K562 (cell line): ENCODE measurements at regions not wholly inside any gene's neighbourhood (a gene's known extent, or its start where the extent isn't known, plus 50 kb on each side); places are given as distances from the start of the nearest gene placed in this dataset.

Source experiments
- ATAC-seq: fragments of 200-7000 bp; cut with Tn5 transposase; 3 replicates; pipeline ENCODE4 v1.9.1; 2020; ENCODE audit warnings: moderate library complexity
- BruUV-seq: library from RNA; stranded (reverse); fragments of 400-500 nt; replicated peaks from 2 replicates; lab custom pipeline; 2021; lab: Mats Ljungman, UMichigan
- CTCF ChIA-PET: fragments of 300-600 bp; formaldehyde crosslinking; extraction: SDS; loops from one replicate; lab custom pipeline; 2021; ENCODE audit warnings: low intra/inter-chr PET ratio; lab: Yijun Ruan, JAX
- POLR2A ChIA-PET: fragments of 300-600, 350-650 bp; sonication (Branson Sonifier 250); formaldehyde crosslinking; extraction: SDS; loops from one replicate; lab custom pipeline; 2021; ENCODE audit warnings: antibody characterized with exemption, inconsistent platforms; lab: Yijun Ruan, JAX
- DNase-seq, 4 experiments: peaks; one replicate each; pipeline versions ENCODE4 v3.0.0 to v3.0.0-alpha.2; 2011 to 2018; ENCODE audit warnings: low spot score in 3 of 4, mixed read lengths in 3 of 4; ENCODE audit errors: extremely low read depth in 1 of 4
- FAIRE-seq: peaks from 2 replicates; lab custom pipeline; 2011; peaks lifted over from hg19 to GRCh38; lab: Jason Lieb, UNC
- H2AFZ ChIP-seq: 2 replicates; pipeline ENCODE4 v1.6.0; 2011; ENCODE audit warnings: low read depth, low read length, control low read depth, inconsistent platforms
- H3K27ac ChIP-seq: fragments of 200-600 bp; 3 replicates; pipeline ENCODE4 v1.8.0; 2011; ENCODE audit warnings: low read depth, mild to moderate bottlenecking, control low read depth, inconsistent platforms, low read length, moderate library complexity, mixed read lengths; ENCODE audit errors: extremely low read depth
- H3K27me3 ChIP-seq, 2 experiments: fragments of 300-600 bp in 1 of 2; 2 replicates in 1 of 2; 3 replicates in 1 of 2; pipeline versions ENCODE4 v1.6.0 to v1.8.0; 2011; ENCODE audit warnings: inconsistent platforms in 2 of 2, low read length in 2 of 2, mild to moderate bottlenecking in 1 of 2, mixed read lengths in 1 of 2, moderate library complexity in 1 of 2; ENCODE audit not compliant: control insufficient read depth in 2 of 2, insufficient read depth in 2 of 2
- H3K36me3 ChIP-seq: fragments of 300-600 bp; 3 replicates; pipeline ENCODE4 v1.8.0; 2011; ENCODE audit warnings: mild to moderate bottlenecking, low read length, inconsistent platforms; ENCODE audit not compliant: control insufficient read depth, insufficient read depth
- H3K4me1 ChIP-seq, 2 experiments: fragments of 200-600 bp in 1 of 2; replicated peaks in 1 of 2; 2 replicates in 1 of 2; 3 replicates in 1 of 2; pipeline versions ENCODE4 v1.5.1 to v1.8.0; 2011; ENCODE audit warnings: inconsistent platforms in 2 of 2, low read length in 2 of 2, mild to moderate bottlenecking in 1 of 2, mixed read lengths in 1 of 2, moderate library complexity in 1 of 2; ENCODE audit not compliant: control insufficient read depth in 2 of 2, insufficient read depth in 2 of 2
- H3K4me2 ChIP-seq: 2 replicates; pipeline ENCODE4 v1.6.1; 2011; ENCODE audit warnings: low read length, control low read depth, inconsistent platforms, mixed read lengths; ENCODE audit not compliant: insufficient read depth
- H3K4me3 ChIP-seq: fragments of 200-600 bp; sonication (generic), shearing (Covaris generic); 2 replicates; pipeline ENCODE4 v1.5.1; 2016; ENCODE audit warnings: control low read depth, inconsistent platforms
- H3K79me2 ChIP-seq: fragments of 200-600 bp; 3 replicates; pipeline ENCODE4 v1.8.0; 2011; ENCODE audit warnings: low read length, inconsistent platforms; ENCODE audit not compliant: control insufficient read depth, insufficient read depth
- H3K9ac ChIP-seq, 2 experiments: 2 replicates each; pipeline versions ENCODE4 v1.6.0 to v1.6.1; 2011; ENCODE audit warnings: low read depth in 2 of 2, low read length in 2 of 2, control low read depth in 1 of 2, inconsistent platforms in 1 of 2, mild to moderate bottlenecking in 1 of 2, mixed read lengths in 1 of 2; ENCODE audit not compliant: insufficient read depth in 1 of 2
- H3K9me1 ChIP-seq: one replicate; pipeline ENCODE4 v1.6.0; 2011; ENCODE audit warnings: inconsistent platforms, mild to moderate bottlenecking, low read length, moderate library complexity; ENCODE audit not compliant: control insufficient read depth, insufficient read depth
- H3K9me3 ChIP-seq: replicated peaks from 2 replicates; pipeline ENCODE4 v1.5.1; 2011; ENCODE audit warnings: low read depth, low read length, inconsistent platforms; ENCODE audit not compliant: control insufficient read depth, insufficient read depth
- H4K20me1 ChIP-seq: replicated peaks from 2 replicates; pipeline ENCODE4 v1.6.1; 2011; ENCODE audit warnings: low read length, inconsistent platforms, mixed read lengths; ENCODE audit not compliant: control insufficient read depth, insufficient read depth
- FUS ChIP-seq: fragments of 200-400 bp; formaldehyde crosslinking; optimal IDR thresholded peaks from 2 replicates; pipeline ENCODE3; 2017; ENCODE audit warnings: low read depth, low read length
- MED1 ChIP-seq: sonication (generic); formaldehyde crosslinking; IDR thresholded peaks from 2 replicates; pipeline ENCODE4 v1.8.1; 2023; ENCODE audit warnings: missing genetic modification reagents, borderline replicate concordance
- MYBL2 ChIP-seq, 2 experiments: fragments of 450-650 bp in 1 of 2; sonication (generic) in 1 of 2; formaldehyde crosslinking in 1 of 2; IDR thresholded peaks; 2 replicates each; pipeline versions ENCODE4 v1.6.1 to v1.8.1; 2017 to 2022; ENCODE audit warnings: borderline replicate concordance in 1 of 2, inconsistent platforms in 1 of 2, low read depth in 1 of 2, mild to moderate bottlenecking in 1 of 2, missing genetic modification reagents in 1 of 2, moderate library complexity in 1 of 2
- NCOA1 ChIP-seq: fragments of 450-650 bp; IDR thresholded peaks from 2 replicates; pipeline ENCODE4 v1.6.1; 2016; ENCODE audit warnings: low read depth
- NFE2 ChIP-seq: IDR thresholded peaks from 2 replicates; pipeline ENCODE4 v1.6.1; 2014; ENCODE audit warnings: antibody characterized with exemption, low read depth
- PCBP2 ChIP-seq: fragments of 200-400 bp; formaldehyde crosslinking; IDR thresholded peaks from 2 replicates; pipeline ENCODE4 v1.6.1; 2018; ENCODE audit warnings: low read length, low read depth, mild to moderate bottlenecking, moderate library complexity; ENCODE audit not compliant: poor library complexity, severe bottlenecking
- ZNF57 ChIP-seq: fragments of 450-650 bp; formaldehyde crosslinking; IDR thresholded peaks from 2 replicates; pipeline ENCODE4 v1.4.0; 2020; ENCODE audit warnings: mild to moderate bottlenecking, moderate library complexity
- ZNF589 ChIP-seq: fragments of 200-800 bp; sonication (Bioruptor generic); IDR thresholded peaks from 2 replicates; pipeline ENCODE4 v1.6.1; 2016; ENCODE audit warnings: low read depth, missing genetic modification characterization, missing compliant biosample characterization
- WGBS: fragments of 100-300 bp; shearing (Covaris generic); methylation state at CpG from one replicate; pipeline ENCODE4 v1.1.6; 2016; ENCODE audit warnings: low coverage, mixed read lengths; ENCODE audit not compliant: insufficient coverage; ENCODE audit errors: missing lambda C conversion rate; 5-methylcytosine and 5-hydroxymethylcytosine counted together
- in situ Hi-C: fragments of 300-500 bp; cut with MboI; formaldehyde crosslinking; loops from 4 replicates; pipeline ENCODE4 v1.15.0; 2018; ENCODE audit warnings: inconsistent platforms, mixed read lengths
- intact Hi-C: fragments of 100-400 bp; cut with micrococcal nuclease; formaldehyde crosslinking; loops from 2 replicates; pipeline ENCODE4 v1.14.2; 2022
- TF ChIP-seq, protein P1 (sequence below): sonication (generic); formaldehyde crosslinking; IDR thresholded peaks from 2 replicates; pipeline ENCODE4 v1.8.0; 2022; ENCODE audit warnings: mild to moderate bottlenecking, missing genetic modification reagents

DNA sequence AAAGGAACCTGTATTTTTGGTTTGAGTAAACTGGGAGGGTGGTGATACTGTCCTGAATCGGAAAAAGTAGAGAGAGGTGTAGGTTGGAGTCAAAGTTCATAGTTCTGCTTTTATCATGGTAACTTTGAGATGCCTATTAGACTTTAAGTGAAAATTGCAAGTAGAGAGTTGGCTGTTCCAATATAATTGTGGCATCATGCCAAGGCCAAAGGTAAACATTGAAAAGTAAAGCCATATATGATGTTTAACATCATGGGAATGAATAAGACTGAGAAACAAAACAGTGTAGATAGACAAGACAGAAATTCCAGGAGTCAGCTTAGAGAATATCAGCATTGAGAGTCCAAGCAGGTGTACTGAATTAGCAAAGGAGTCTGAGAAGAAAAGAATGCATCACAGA lies 570.9 kb downstream of the HTR7 start:
- Histone ChIP-seq H3K27ac (no peak overlapping the region), H2AFZ (no peak overlapping the region), H3K9me3 (no peaks in the 10 kb centered on the region), H3K4me3 (no peak overlapping the region), H4K20me1 (no peaks in the 10 kb centered on the region), H3K27me3 (no peaks in the 10 kb centered on the region), H3K9ac (no peak overlapping the region), H3K36me3 (no peaks in the 10 kb centered on the region), H3K9me1 (no peaks in the 10 kb centered on the region), H3K79me2 (no peaks in the 10 kb centered on the region), H3K4me1 (no peaks in the 10 kb centered on the region), H3K4me2 (no peak overlapping the region)
- WGBS: 0% methylated on average over 1 of the region's 1 CpG
- no peak for DNase-seq
- no peak for FAIRE-seq
- no peak for TF ChIP-seq ZNF589
- no peak for TF ChIP-seq NCOA1
- no peak for TF ChIP-seq FUS
- TF ChIP-seq, protein P1, sequence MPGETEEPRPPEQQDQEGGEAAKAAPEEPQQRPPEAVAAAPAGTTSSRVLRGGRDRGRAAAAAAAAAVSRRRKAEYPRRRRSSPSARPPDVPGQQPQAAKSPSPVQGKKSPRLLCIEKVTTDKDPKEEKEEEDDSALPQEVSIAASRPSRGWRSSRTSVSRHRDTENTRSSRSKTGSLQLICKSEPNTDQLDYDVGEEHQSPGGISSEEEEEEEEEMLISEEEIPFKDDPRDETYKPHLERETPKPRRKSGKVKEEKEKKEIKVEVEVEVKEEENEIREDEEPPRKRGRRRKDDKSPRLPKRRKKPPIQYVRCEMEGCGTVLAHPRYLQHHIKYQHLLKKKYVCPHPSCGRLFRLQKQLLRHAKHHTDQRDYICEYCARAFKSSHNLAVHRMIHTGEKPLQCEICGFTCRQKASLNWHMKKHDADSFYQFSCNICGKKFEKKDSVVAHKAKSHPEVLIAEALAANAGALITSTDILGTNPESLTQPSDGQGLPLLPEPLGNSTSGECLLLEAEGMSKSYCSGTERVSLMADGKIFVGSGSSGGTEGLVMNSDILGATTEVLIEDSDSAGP: no peak
- no peak for TF ChIP-seq PCBP2
- no peak for TF ChIP-seq ZNF57 (CRISPR knock-in tag)
- TF ChIP-seq MED1 (CRISPR knock-in tag): no peak
- no peak for TF ChIP-seq MYBL2 (IDR thresholded peaks at IDR 0.05; ENCODE audit: low read depth)
- TF ChIP-seq MYBL2 (CRISPR knock-in tag; IDR thresholded peaks at IDR 0.05; ENCODE audit: borderline replicate concordance): no peak
- no peak for TF ChIP-seq NFE2
- in situ Hi-C loops: no loop called here
- no peak for ATAC-seq
- no TSS peak for BruUV-seq
- intact Hi-C loops: no loop called here
- ChIA-PET POLR2A (no interaction called here), CTCF (no interaction called here)
